ENCODE measurements at regions not wholly inside any gene's neighbourhood (a gene's known extent, or its start where the extent isn't known, plus 50 kb on each side); places are given as distances from the start of the nearest gene placed in this dataset.

DNA sequence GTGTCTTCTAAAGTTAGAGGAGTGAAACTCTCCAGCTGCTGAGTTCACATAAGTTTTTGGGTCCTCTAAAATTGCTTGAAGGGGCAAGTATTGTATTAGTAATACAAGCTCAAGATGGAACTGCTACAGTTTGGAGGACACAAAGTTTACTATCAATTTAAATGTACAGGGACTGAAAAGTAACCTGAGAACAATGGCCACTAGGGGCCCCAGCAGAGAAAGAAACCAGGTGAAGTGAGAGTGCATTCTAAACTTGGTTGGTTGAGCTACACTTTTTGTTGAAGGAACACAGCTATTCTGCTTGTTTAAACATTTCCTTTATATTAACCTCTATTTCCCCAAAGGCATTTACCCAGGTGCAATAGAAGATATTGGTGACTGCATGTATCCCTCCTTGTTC lies 755.5 kb downstream of the GBE1 start:
- Histone ChIP-seq H3K36me3 (no peaks in the 10 kb centered on the region), H3K27me3 (no peaks in the 10 kb centered on the region), H3K4me3 (no peak overlapping the region), H3K4me1 (no peaks in the 10 kb centered on the region), H3K9me3 (peaks cover 0 to 4% (median 2%) of the 10 kb centered on the region in 3 donors), H3K27ac (no peak overlapping the region)
- TF ChIP-seq POLR2A (IDR thresholded peaks at IDR 0.05) = no peak
- TF ChIP-seq, protein P1, sequence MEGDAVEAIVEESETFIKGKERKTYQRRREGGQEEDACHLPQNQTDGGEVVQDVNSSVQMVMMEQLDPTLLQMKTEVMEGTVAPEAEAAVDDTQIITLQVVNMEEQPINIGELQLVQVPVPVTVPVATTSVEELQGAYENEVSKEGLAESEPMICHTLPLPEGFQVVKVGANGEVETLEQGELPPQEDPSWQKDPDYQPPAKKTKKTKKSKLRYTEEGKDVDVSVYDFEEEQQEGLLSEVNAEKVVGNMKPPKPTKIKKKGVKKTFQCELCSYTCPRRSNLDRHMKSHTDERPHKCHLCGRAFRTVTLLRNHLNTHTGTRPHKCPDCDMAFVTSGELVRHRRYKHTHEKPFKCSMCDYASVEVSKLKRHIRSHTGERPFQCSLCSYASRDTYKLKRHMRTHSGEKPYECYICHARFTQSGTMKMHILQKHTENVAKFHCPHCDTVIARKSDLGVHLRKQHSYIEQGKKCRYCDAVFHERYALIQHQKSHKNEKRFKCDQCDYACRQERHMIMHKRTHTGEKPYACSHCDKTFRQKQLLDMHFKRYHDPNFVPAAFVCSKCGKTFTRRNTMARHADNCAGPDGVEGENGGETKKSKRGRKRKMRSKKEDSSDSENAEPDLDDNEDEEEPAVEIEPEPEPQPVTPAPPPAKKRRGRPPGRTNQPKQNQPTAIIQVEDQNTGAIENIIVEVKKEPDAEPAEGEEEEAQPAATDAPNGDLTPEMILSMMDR (IDR thresholded peaks at IDR 0.05) = no peak
- DNase-seq = no peak
- intact Hi-C loops (cut with DNase I) = no loop called here

DNA sequence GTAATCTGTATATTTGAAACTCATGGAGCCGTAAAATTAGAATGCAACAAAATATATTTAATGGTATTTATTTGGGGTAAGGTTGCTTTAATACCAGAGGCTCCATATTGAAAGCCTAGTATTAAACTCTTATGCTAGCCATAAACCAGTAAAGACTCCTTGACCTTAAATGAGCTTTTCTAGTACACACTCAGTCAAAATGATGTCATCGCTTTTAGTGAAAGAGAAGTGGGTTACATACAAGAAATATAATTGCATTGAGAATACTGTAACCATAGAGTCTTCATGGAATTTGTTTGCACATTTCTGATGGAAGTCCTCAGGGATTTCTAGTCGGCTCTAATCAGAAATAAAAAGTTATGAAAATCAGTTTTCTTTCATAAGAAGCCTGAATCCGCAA lies 757.6 kb downstream of the GBE1 start:
- Histone ChIP-seq H3K27me3 (no peaks in the 10 kb centered on the region), H3K36me3 (no peaks in the 10 kb centered on the region), H3K9me3 (no peaks in the 10 kb centered on the region), H3K4me3 (no peak overlapping the region), H3K4me1 (no peaks in the 10 kb centered on the region), H3K27ac (no peak overlapping the region)
- DNase-seq = no peak
- intact Hi-C loops (cut with DNase I) = no loop called here
- 81 to 88% methylated on average over 4 of the region's 4 CpGs for WGBS, 2 donors
- no peak for TF ChIP-seq POLR2A (IDR thresholded peaks at IDR 0.05)
- TF ChIP-seq, protein P1 (IDR thresholded peaks at IDR 0.05) = no peak

DNA sequence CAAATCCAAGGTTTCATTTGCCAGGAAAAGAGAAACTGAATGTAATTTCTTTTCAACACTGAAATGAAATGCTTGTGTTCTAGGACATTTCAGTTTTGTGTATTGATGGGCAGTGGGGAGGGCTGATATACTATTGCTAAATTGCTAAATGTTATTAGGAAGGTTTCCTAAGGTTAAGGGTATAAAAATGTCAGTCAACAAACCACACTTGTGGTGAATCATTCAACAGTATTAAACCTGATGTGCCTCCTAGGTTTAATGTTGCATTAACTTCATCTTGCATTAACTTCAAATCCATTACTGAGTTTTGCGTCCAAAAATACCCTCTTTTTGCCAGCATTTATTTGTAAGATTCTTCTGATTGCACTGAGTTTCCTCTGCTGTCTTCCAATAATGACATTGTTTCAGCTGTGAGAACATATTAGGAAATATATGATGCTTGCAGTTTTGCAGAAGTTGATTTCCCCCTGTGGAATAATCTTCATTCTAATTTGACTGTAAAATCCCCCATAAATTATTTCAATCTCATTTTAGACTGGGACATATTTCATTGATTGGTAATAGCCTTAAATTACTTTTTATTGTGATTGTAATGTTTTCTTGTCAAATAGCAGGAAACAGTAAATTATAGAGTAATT lies 758.3 kb downstream of the GBE1 start:
- 36 to 39% methylated on average over 1 of the region's 1 CpG for WGBS, 2 donors

DNA sequence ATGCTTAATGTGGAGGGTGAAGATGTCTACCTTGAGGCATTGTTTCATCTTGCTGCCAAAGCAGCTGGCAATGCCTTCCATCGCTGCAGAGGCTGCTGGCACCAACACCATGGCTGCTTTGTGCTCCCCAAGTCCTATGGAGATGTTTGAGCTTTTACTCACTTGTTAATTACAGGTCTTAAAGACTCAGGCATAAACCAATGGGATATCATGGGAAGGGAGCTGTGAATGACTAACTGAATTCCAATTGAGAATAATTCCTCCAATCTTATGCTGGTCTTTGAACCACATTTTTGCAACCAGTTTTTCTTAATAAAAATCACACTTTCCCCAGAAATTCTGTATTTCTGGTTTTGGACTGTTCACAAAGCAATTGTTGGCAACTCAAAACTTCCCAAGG lies 762.0 kb downstream of the GBE1 start:
- TF ChIP-seq, protein P1 (IDR thresholded peaks at IDR 0.05) = no peak
- TF ChIP-seq POLR2A (IDR thresholded peaks at IDR 0.05) = no peak

More for the DNA sequence above, 758.3 kb downstream of the GBE1 start:
- Histone ChIP-seq H3K27me3 (no peaks in the 10 kb centered on the region), H3K27ac (no peak overlapping the region), H3K4me1 (no peaks in the 10 kb centered on the region), H3K4me3 (no peak overlapping the region), H3K36me3 (no peaks in the 10 kb centered on the region), H3K9me3 (no peaks in the 10 kb centered on the region)
- no peak for TF ChIP-seq POLR2A (IDR thresholded peaks at IDR 0.05)
- TF ChIP-seq, protein P1 (IDR thresholded peaks at IDR 0.05) = no peak
- no peak for DNase-seq
- intact Hi-C loops (cut with DNase I) = no loop called here

DNA sequence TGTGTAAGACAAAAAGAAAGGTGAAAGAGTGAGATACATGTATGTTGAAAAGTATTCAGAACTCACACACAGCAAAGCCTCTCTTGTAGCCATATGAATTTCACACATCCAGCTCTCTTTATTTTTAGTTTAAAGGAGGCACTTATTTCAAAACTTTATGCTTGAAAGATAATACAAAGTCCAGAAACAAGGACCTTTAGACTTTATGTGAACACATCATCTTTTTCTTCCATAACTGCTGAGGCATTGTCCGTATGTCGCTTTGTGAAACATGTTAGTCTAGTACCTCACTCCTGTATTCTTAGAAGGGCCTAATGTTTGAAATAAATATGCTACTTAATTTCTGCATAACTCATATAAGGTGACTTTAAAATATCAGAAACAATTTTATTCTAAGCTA lies 763.4 kb downstream of the GBE1 start:
- DNase-seq = no peak
- intact Hi-C loops (cut with DNase I) = no loop called here
- TF ChIP-seq POLR2A (IDR thresholded peaks at IDR 0.05) = no peak
- TF ChIP-seq, protein P1 (IDR thresholded peaks at IDR 0.05) = no peak
- Histone ChIP-seq H3K4me3 (no peak overlapping the region), H3K9me3 (no peaks in the 10 kb centered on the region), H3K27me3 (no peaks in the 10 kb centered on the region), H3K36me3 (no peaks in the 10 kb centered on the region), H3K4me1 (no peaks in the 10 kb centered on the region), H3K27ac (no peak overlapping the region)
- 92 to 100% methylated on average over 2 of the region's 2 CpGs for WGBS, 2 donors

More for the DNA sequence above, 762.0 kb downstream of the GBE1 start:
- Histone ChIP-seq H3K27me3 (no peaks in the 10 kb centered on the region), H3K9me3 (no peaks in the 10 kb centered on the region), H3K4me1 (no peaks in the 10 kb centered on the region), H3K4me3 (no peak overlapping the region), H3K27ac (no peak overlapping the region), H3K36me3 (no peaks in the 10 kb centered on the region)
- no peak for DNase-seq
- WGBS, 2 donors = 18 to 38% methylated on average over 1 of the region's 1 CpG
- intact Hi-C loops (cut with DNase I) = no loop called here

Measured in esophagus squamous epithelium (tissue), 5 donors.